ENCODE measurements at regions not wholly inside any gene's neighbourhood (a gene's known extent, or its start where the extent isn't known, plus 50 kb on each side); places are given as distances from the start of the nearest gene placed in this dataset.

DNA sequence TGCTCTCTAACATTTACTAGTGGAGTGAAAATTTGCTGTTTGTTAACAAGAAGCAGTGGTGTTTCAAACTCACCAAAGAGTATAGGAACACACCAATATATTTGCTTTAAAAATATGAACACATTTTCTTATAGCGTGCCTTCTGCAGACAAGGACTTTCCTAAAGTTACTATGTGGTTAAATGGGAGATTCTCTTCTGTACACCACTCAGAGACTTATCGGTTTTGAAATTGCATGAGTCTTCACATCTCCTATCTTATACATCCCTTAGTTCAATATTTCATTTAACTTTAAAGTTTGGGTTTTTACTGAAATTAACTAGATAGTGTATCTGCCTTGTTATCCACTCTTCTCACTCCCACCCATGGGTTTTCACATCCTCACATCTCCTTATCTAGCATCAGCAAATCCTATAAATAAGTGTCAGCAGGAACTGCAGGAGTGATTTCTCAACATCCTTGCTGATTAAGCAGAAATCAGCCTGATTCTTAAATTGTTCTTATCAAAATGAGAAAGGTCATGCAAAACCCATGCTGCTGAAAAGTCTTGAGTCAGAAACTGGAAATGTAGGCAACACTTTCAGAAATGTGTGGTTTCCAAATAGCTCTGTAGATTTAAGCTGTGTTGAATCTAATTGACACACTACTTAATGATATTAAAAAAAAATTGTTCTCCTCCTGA lies 1075.6 kb upstream of the GJE1 start:
- TF ChIP-seq, protein P1, sequence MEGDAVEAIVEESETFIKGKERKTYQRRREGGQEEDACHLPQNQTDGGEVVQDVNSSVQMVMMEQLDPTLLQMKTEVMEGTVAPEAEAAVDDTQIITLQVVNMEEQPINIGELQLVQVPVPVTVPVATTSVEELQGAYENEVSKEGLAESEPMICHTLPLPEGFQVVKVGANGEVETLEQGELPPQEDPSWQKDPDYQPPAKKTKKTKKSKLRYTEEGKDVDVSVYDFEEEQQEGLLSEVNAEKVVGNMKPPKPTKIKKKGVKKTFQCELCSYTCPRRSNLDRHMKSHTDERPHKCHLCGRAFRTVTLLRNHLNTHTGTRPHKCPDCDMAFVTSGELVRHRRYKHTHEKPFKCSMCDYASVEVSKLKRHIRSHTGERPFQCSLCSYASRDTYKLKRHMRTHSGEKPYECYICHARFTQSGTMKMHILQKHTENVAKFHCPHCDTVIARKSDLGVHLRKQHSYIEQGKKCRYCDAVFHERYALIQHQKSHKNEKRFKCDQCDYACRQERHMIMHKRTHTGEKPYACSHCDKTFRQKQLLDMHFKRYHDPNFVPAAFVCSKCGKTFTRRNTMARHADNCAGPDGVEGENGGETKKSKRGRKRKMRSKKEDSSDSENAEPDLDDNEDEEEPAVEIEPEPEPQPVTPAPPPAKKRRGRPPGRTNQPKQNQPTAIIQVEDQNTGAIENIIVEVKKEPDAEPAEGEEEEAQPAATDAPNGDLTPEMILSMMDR (IDR thresholded peaks at IDR 0.05): no peak
- TF ChIP-seq POLR2A (IDR thresholded peaks at IDR 0.05): no peak
